ENCODE measurements at regions not wholly inside any gene's neighbourhood (a gene's known extent, or its start where the extent isn't known, plus 50 kb on each side); places are given as distances from the start of the nearest gene placed in this dataset.

GRCh38 chr1:185368913-185369491, 52.0 kb upstream of the IVNS1ABP start:
- Histone ChIP-seq H3K27ac (no peak overlapping the region), H3K36me3 (no peaks in the 10 kb centered on the region), H3K4me1 (no peaks in the 10 kb centered on the region), H3K27me3 (no peaks in the 10 kb centered on the region), H3K4me3 (no peak overlapping the region), H3K9me3 (no peaks in the 10 kb centered on the region)
- TF ChIP-seq CTCF (IDR thresholded peaks at IDR 0.05): no peak
- no peak for TF ChIP-seq POLR2A (IDR thresholded peaks at IDR 0.05)
- DNase-seq: no peak

GRCh38 chr1:185368313-185368855, 51.3 kb upstream of the IVNS1ABP start:
- TF ChIP-seq POLR2A (IDR thresholded peaks at IDR 0.05) (no peak), CTCF (IDR thresholded peaks at IDR 0.05) (no peak)

GRCh38 chr1:185367218-185367617, 50.2 kb upstream of the IVNS1ABP start:
- Histone ChIP-seq H3K4me1 (no peaks in the 10 kb centered on the region), H3K36me3 (no peaks in the 10 kb centered on the region), H3K27ac (no peak overlapping the region), H3K4me3 (no peak overlapping the region), H3K9me3 (no peaks in the 10 kb centered on the region), H3K27me3 (no peaks in the 10 kb centered on the region)
- DNase-seq: no peak
- TF ChIP-seq POLR2A (IDR thresholded peaks at IDR 0.05): no peak

More at GRCh38 chr1:185368313-185368855, 51.3 kb upstream of the IVNS1ABP start:
- Histone ChIP-seq H3K27me3 (no peaks in the 10 kb centered on the region), H3K9me3 (no peaks in the 10 kb centered on the region), H3K27ac (no peak overlapping the region), H3K4me3 (no peak overlapping the region), H3K4me1 (no peaks in the 10 kb centered on the region), H3K36me3 (no peaks in the 10 kb centered on the region)
- DNase-seq: no peak

Small RNAs in the stretch of these regions (small RNA-seq; reads per million reads assigned to genes)
- 0 reads per million in 2 donors for gene MCRIP2P2
- 0 reads per million in 2 donors for gene RF00019
- gene RNU7-183P: 0 reads per million in 2 donors
